SU-DHL-6 (cell line): ENCODE measurements at regions not wholly inside any gene's neighbourhood (a gene's known extent, or its start where the extent isn't known, plus 50 kb on each side); places are given as distances from the start of the nearest gene placed in this dataset.

ENCODE experiments used
- EZH2phosphoT487 ChIP-seq: fragments of 200-600 bp; sonication (generic), shearing (Covaris generic); conservative IDR thresholded peaks from 2 replicates; pipeline ENCODE4 v1.6.1; 2018; ENCODE audit warnings: mild to moderate bottlenecking, antibody characterized with exemption, low read length, moderate library complexity, mixed read lengths
- TF ChIP-seq, protein P1 (sequence below): fragments of 200-600 bp; sonication (generic); IDR thresholded peaks from one replicate; pipeline ENCODE4 v1.5.1; 2017; ENCODE audit warnings: antibody characterized with exemption, mild to moderate bottlenecking, low read length, moderate library complexity; ENCODE audit not compliant: insufficient read depth, poor library complexity, severe bottlenecking

GRCh38 chr6:27795697-27796494, 116.3 kb downstream of the OR2B2 start:
- TF ChIP-seq, protein P1, sequence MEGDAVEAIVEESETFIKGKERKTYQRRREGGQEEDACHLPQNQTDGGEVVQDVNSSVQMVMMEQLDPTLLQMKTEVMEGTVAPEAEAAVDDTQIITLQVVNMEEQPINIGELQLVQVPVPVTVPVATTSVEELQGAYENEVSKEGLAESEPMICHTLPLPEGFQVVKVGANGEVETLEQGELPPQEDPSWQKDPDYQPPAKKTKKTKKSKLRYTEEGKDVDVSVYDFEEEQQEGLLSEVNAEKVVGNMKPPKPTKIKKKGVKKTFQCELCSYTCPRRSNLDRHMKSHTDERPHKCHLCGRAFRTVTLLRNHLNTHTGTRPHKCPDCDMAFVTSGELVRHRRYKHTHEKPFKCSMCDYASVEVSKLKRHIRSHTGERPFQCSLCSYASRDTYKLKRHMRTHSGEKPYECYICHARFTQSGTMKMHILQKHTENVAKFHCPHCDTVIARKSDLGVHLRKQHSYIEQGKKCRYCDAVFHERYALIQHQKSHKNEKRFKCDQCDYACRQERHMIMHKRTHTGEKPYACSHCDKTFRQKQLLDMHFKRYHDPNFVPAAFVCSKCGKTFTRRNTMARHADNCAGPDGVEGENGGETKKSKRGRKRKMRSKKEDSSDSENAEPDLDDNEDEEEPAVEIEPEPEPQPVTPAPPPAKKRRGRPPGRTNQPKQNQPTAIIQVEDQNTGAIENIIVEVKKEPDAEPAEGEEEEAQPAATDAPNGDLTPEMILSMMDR = peak; percentile 77
- no peak for TF ChIP-seq EZH2phosphoT487
